GM10847 (cell line): ENCODE measurements at regions not wholly inside any gene's neighbourhood (a gene's known extent, or its start where the extent isn't known, plus 50 kb on each side); places are given as distances from the start of the nearest gene placed in this dataset.

Source experiments
- POLR2A ChIP-seq: IDR thresholded peaks from 2 replicates; pipeline ENCODE4 v1.6.1; 2011; ENCODE audit not compliant: insufficient read length; ENCODE audit errors: extremely low read depth

- no peak for TF ChIP-seq POLR2A
Measured at GRCh38 chr10:78715435-78715834, 353.3 kb upstream of the ZMIZ1 start.

- no peak for TF ChIP-seq POLR2A
Measured at GRCh38 chr10:78716043-78716660, 352.6 kb upstream of the ZMIZ1 start.

- no peak for TF ChIP-seq POLR2A
Measured at GRCh38 chr10:78717200-78717599, 351.6 kb upstream of the ZMIZ1 start.

DNA sequence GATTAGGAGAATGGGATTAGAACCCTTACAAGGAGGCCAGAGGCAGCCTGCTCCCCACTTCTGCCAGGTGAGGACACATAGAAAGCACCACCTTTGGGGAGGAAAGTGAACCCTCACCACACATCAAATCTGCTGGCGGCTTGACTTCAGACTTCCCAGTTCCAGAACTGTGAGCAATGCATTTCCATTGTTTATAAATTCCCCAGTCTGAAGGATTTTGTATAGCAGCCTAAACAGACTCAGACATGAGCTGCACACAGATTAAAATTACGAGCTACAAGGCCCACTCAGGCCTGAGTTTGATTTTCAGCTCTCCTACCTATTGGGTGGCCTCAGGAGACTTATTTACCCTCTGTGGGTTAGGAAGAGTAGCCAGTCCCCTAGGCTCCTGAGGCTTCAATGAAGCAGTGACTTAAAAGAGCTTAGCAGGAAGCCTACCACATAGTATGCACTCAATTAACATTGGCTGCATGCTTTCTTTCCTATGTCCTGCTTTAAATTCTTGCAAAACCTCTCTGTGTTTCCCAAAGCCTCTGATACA lies 350.7 kb upstream of the ZMIZ1 start:
- no peak for TF ChIP-seq POLR2A

GRCh38 chr10:78719276-78719675 lies 349.5 kb upstream of the ZMIZ1 start:
- TF ChIP-seq POLR2A: no peak

DNA sequence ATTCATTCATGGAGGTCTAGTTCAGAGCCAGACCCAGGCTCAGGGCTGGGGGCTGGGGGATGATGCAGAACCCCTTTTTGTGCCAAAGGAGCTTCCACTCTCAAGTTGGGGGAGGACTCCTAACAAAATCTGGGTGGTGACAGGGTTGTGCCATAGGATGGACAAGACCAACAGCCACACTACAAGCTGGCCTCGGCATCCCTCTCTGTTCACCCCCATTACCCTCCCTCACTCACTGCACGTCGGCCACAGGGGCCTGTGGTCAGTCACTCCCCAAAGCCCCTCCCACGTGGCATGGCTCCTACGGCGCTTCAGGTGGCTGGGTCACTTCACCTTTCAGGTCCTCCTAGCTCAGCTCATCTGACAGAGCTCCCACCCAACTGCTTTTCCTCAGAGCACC lies 348.7 kb upstream of the ZMIZ1 start:
- no peak for TF ChIP-seq POLR2A

DNA sequence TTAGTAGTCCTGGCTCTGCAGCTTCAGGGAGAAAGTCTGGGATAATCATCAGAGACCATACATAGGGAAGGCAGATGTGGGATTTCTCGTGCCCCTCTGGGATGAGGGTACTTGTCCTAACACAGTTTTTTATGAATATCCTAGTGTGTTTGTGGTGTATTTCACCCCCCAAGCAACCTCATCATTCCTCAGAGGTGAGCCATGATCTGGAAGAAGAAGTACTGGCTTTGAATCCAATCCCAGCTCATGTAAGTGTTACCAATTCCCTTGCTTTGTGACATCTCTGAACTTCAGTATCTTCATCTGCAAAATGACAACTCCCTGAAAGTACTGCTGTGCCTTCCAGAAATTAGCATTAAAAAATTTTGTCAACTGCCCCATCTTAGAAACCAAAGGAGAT lies 347.5 kb upstream of the ZMIZ1 start:
- no peak for TF ChIP-seq POLR2A

GRCh38 chr10:78724846-78725245 lies 343.9 kb upstream of the ZMIZ1 start:
- no peak for TF ChIP-seq POLR2A

GRCh38 chr10:78726171-78726570 lies 342.6 kb upstream of the ZMIZ1 start:
- TF ChIP-seq POLR2A: no peak

DNA sequence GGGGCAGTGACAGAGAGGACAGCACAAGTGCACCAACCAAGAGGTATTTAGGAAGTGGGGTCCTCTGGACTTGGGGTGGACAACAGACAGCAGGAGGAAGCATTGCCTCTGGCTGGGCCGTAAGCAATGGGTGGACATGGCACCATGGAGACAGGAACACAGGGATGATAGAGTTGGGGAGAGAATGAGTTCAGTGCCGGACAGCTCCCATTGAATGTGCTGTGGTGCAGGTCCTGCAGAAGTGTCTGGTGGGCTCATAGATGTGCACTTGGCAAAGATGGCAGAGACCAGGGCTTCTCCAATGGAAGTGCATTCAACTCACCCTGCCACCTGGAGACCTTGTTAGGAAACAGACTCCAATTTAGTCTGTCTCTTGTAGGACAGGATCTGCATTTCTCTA lies 341.5 kb upstream of the ZMIZ1 start:
- TF ChIP-seq POLR2A: no peak

- no peak for TF ChIP-seq POLR2A
Measured at GRCh38 chr10:78727728-78728127, 341.0 kb upstream of the ZMIZ1 start.

DNA sequence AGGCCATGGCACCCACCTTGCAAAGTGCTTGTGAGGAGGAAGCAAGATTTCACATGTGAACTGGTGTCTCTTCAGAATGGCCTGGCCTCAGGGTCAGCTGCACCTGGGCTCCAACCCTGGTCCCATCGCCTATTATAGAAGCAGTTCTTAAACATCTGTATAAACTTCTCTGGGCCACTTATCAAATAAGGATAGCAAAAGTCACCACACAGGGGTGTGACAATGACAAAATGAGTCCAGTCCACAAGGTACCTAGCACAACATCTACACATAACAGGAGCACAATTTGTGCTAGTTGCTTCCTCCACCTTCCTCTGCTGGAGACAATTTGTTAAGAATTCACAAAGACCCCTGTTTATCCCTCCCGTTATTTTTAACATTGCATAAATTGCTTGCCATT lies 340.6 kb upstream of the ZMIZ1 start:
- TF ChIP-seq POLR2A: no peak

- TF ChIP-seq POLR2A: no peak
Measured at GRCh38 chr10:78729366-78729765, 339.4 kb upstream of the ZMIZ1 start.

- no peak for TF ChIP-seq POLR2A
Measured at GRCh38 chr10:78729800-78730199, 339.0 kb upstream of the ZMIZ1 start.

GRCh38 chr10:78730754-78731153 lies 338.0 kb upstream of the ZMIZ1 start:
- TF ChIP-seq POLR2A: no peak

- TF ChIP-seq POLR2A: no peak
Measured at GRCh38 chr10:78731675-78732074, 337.1 kb upstream of the ZMIZ1 start.

DNA sequence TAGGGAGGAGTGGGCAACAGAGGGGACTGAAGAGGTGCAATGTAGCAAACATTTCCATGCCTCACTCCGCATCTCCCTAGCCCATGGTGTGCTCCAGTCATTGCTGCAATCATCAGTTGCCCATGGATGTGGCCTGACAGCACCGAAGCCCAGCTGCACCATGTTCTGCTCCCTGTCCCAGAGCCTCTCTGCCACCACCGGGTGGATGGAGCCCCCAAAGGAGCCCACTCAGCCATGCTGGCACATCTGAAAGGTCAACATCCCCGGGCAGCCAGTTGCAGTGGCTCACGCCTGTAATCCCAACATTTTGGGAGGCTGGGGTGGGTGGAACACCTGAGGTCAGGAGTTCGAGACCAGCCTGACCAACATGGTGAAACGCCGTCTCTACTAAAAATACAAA lies 336.4 kb upstream of the ZMIZ1 start:
- TF ChIP-seq POLR2A: no peak

GRCh38 chr10:78736926-78737630 lies 331.7 kb upstream of the ZMIZ1 start:
- TF ChIP-seq POLR2A: no peak
